ENCODE measurements at regions not wholly inside any gene's neighbourhood (a gene's known extent, or its start where the extent isn't known, plus 50 kb on each side); places are given as distances from the start of the nearest gene placed in this dataset.

GRCh38 chr6:120908767-120909166, 425.5 kb downstream of the TBC1D32 start:
- Histone ChIP-seq H3K9me3 (ENCODE audit: control insufficient read depth in 2 of 3, insufficient read depth in 1 of 3, low read length in 3 of 3) (no peaks in the 10 kb centered on the region), H3K9ac (ENCODE audit: low read length in 3 of 3) (no peak overlapping the region), H3K27ac (ENCODE audit: low read depth in 2 of 2, low read length in 2 of 2) (no peak overlapping the region), H3K36me3 (ENCODE audit: control insufficient read depth in 2 of 3, insufficient read depth in 3 of 3, low read length in 3 of 3) (no peaks in the 10 kb centered on the region), H3K27me3 (ENCODE audit: control insufficient read depth, insufficient read depth, low read length) (no peaks in the 10 kb centered on the region), H3K4me3 (ENCODE audit: low read length in 3 of 3) (no peak overlapping the region), H3K4me1 (ENCODE audit: control insufficient read depth in 2 of 3, insufficient read depth in 2 of 3, low read depth in 1 of 3, low read length in 3 of 3) (no peaks in the 10 kb centered on the region)
- no peak for DNase-seq
- intact Hi-C loops (cut with DNase I), result no loop called here
- no peak for FAIRE-seq
- no peak for TF ChIP-seq CTCF (IDR thresholded peaks at IDR 0.05; ENCODE audit: borderline replicate concordance, extremely low read depth, insufficient read depth)

- intact Hi-C loops (cut with DNase I), result no loop called here
- Histone ChIP-seq H3K27me3 (ENCODE audit: control insufficient read depth, insufficient read depth, low read length) (no peaks in the 10 kb centered on the region), H3K9me3 (ENCODE audit: control insufficient read depth in 2 of 3, insufficient read depth in 1 of 3, low read length in 3 of 3) (no peaks in the 10 kb centered on the region), H3K36me3 (ENCODE audit: control insufficient read depth in 2 of 3, insufficient read depth in 3 of 3, low read length in 3 of 3) (no peaks in the 10 kb centered on the region), H3K4me3 (ENCODE audit: low read length in 3 of 3) (no peak overlapping the region), H3K9ac (ENCODE audit: low read length in 3 of 3) (no peak overlapping the region), H3K27ac (ENCODE audit: low read depth in 2 of 2, low read length in 2 of 2) (no peak overlapping the region), H3K4me1 (ENCODE audit: control insufficient read depth in 2 of 3, insufficient read depth in 2 of 3, low read depth in 1 of 3, low read length in 3 of 3) (no peaks in the 10 kb centered on the region)
- no peak for FAIRE-seq
- no peak for DNase-seq
- no peak for TF ChIP-seq CTCF (IDR thresholded peaks at IDR 0.05; ENCODE audit: borderline replicate concordance, extremely low read depth, insufficient read depth)
These were observed 430.4 kb downstream of the TBC1D32 start for GRCh38 chr6:120903836-120904235.

GRCh38 chr6:120899932-120900331, 434.3 kb downstream of the TBC1D32 start:
- H3K4me3 ChIP-seq (ENCODE audit: low read length in 3 of 3), result no peak overlapping the region
- no peak overlapping the region for H3K9ac ChIP-seq (ENCODE audit: low read length in 3 of 3)
- H3K9me3 ChIP-seq (ENCODE audit: control insufficient read depth in 2 of 3, insufficient read depth in 1 of 3, low read length in 3 of 3), result no peaks in the 10 kb centered on the region
- intact Hi-C loops (cut with DNase I), result no loop called here
- H3K27ac ChIP-seq (ENCODE audit: low read depth in 2 of 2, low read length in 2 of 2), result no peak overlapping the region
- FAIRE-seq, result no peak
- no peak for TF ChIP-seq CTCF (IDR thresholded peaks at IDR 0.05; ENCODE audit: borderline replicate concordance, extremely low read depth, insufficient read depth)
- no peaks in the 10 kb centered on the region for H3K36me3 ChIP-seq (ENCODE audit: control insufficient read depth in 2 of 3, insufficient read depth in 3 of 3, low read length in 3 of 3)
- DNase-seq, result no peak
- no peaks in the 10 kb centered on the region for H3K27me3 ChIP-seq (ENCODE audit: control insufficient read depth, insufficient read depth, low read length)
- no peaks in the 10 kb centered on the region for H3K4me1 ChIP-seq (ENCODE audit: control insufficient read depth in 2 of 3, insufficient read depth in 2 of 3, low read depth in 1 of 3, low read length in 3 of 3)

- no peak overlapping the region for H3K9ac ChIP-seq (ENCODE audit: low read length in 3 of 3)
- no peaks in the 10 kb centered on the region for H3K27me3 ChIP-seq (ENCODE audit: control insufficient read depth, insufficient read depth, low read length)
- no peak for DNase-seq
- H3K4me3 ChIP-seq (ENCODE audit: low read length in 3 of 3), result no peak overlapping the region
- FAIRE-seq, result no peak
- no peaks in the 10 kb centered on the region for H3K4me1 ChIP-seq (ENCODE audit: control insufficient read depth in 2 of 3, insufficient read depth in 2 of 3, low read depth in 1 of 3, low read length in 3 of 3)
- peaks cover 0 to 4% (median 0%) of the 10 kb centered on the region in 3 donors for H3K9me3 ChIP-seq (ENCODE audit: control insufficient read depth in 2 of 3, insufficient read depth in 1 of 3, low read length in 3 of 3)
- H3K27ac ChIP-seq (ENCODE audit: low read depth in 2 of 2, low read length in 2 of 2), result no peak overlapping the region
- no peak for TF ChIP-seq CTCF (IDR thresholded peaks at IDR 0.05; ENCODE audit: borderline replicate concordance, extremely low read depth, insufficient read depth)
- no peaks in the 10 kb centered on the region for H3K36me3 ChIP-seq (ENCODE audit: control insufficient read depth in 2 of 3, insufficient read depth in 3 of 3, low read length in 3 of 3)
- intact Hi-C loops (cut with DNase I), result no loop called here
These were observed 440.2 kb downstream of the TBC1D32 start for GRCh38 chr6:120894077-120894476.

Measured in kidney (tissue), 13 donors.